Duodenal mucosa (tissue), 2 donors: ENCODE measurements at regions not wholly inside any gene's neighbourhood (a gene's known extent, or its start where the extent isn't known, plus 50 kb on each side); places are given as distances from the start of the nearest gene placed in this dataset.

Source experiments
- H3K27ac ChIP-seq: one replicate; pipeline ENCODE4 v1.7.0; 2013; ENCODE audit warnings: low read depth, low read length
- H3K27me3 ChIP-seq, 2 donors: one replicate each; pipeline ENCODE4 v1.7.0; 2013; ENCODE audit warnings: low read length in 2 of 2, control low read depth in 1 of 2; ENCODE audit not compliant: insufficient read depth in 2 of 2, control insufficient read depth in 1 of 2
- H3K36me3 ChIP-seq, 2 donors: one replicate each; pipeline ENCODE4 v1.7.0; 2013; ENCODE audit warnings: low read length in 2 of 2, control low read depth in 1 of 2; ENCODE audit not compliant: insufficient read depth in 2 of 2, control insufficient read depth in 1 of 2
- H3K4me1 ChIP-seq, 2 donors: one replicate each; pipeline ENCODE4 v1.7.0; 2013; ENCODE audit warnings: low read length in 2 of 2, control low read depth in 1 of 2; ENCODE audit not compliant: insufficient read depth in 2 of 2, control insufficient read depth in 1 of 2
- H3K4me3 ChIP-seq, 2 donors: one replicate each; pipeline ENCODE4 v1.7.0; 2013; ENCODE audit warnings: low read length in 2 of 2, low read depth in 1 of 2
- H3K9ac ChIP-seq, 2 donors: one replicate each; pipeline ENCODE4 v1.7.0; 2013; ENCODE audit warnings: low read length in 2 of 2, low read depth in 1 of 2
- H3K9me3 ChIP-seq, 2 donors: one replicate each; pipeline ENCODE4 v1.7.0; 2013; ENCODE audit warnings: low read length in 2 of 2, control low read depth in 1 of 2; ENCODE audit not compliant: control insufficient read depth in 1 of 2

GRCh38 chr3:24639061-24639460, 144.4 kb upstream of the THRB start:
- H3K27me3 ChIP-seq: peaks cover 0 to 18% of the 10 kb centered on the region in 2 donors

GRCh38 chr3:24639481-24640329, 145.1 kb upstream of the THRB start:
- H3K4me1 ChIP-seq: peaks cover 0 to 4% of the 10 kb centered on the region in 2 donors
- H3K27me3 ChIP-seq: peaks cover 1 to 20% of the 10 kb centered on the region in 2 donors
- no peak overlapping the region for H3K4me3 ChIP-seq
- H3K9me3 ChIP-seq: no peaks in the 10 kb centered on the region
- no peak overlapping the region for H3K9ac ChIP-seq
- H3K36me3 ChIP-seq: no peaks in the 10 kb centered on the region
- no peak overlapping the region for H3K27ac ChIP-seq

More at GRCh38 chr3:24639061-24639460, 144.4 kb upstream of the THRB start:
- H3K4me3 ChIP-seq: no peak overlapping the region
- no peaks in the 10 kb centered on the region for H3K9me3 ChIP-seq
- peaks cover 0 to 4% of the 10 kb centered on the region in 2 donors for H3K4me1 ChIP-seq
- no peaks in the 10 kb centered on the region for H3K36me3 ChIP-seq
- no peak overlapping the region for H3K27ac ChIP-seq
- no peak overlapping the region for H3K9ac ChIP-seq

- Histone ChIP-seq H3K4me3 (no peak overlapping the region), H3K27me3 (peaks cover 6 to 20% of the 10 kb centered on the region in 2 donors), H3K4me1 (peaks cover 0 to 4% of the 10 kb centered on the region in 2 donors), H3K9ac (no peak overlapping the region), H3K36me3 (no peaks in the 10 kb centered on the region), H3K9me3 (no peaks in the 10 kb centered on the region), H3K27ac (no peak overlapping the region)
Observed at GRCh38 chr3:24640330-24640877, 145.8 kb upstream of the THRB start.

GRCh38 chr3:24641628-24642027, 147.0 kb upstream of the THRB start:
- Histone ChIP-seq H3K27me3 (peaks cover 6 to 20% of the 10 kb centered on the region in 2 donors), H3K9ac (no peak overlapping the region), H3K9me3 (no peaks in the 10 kb centered on the region), H3K36me3 (no peaks in the 10 kb centered on the region), H3K27ac (no peak overlapping the region), H3K4me1 (peaks cover 0 to 4% of the 10 kb centered on the region in 2 donors), H3K4me3 (peak overlapping the region in 1 of 2 donors; percentile 7)

GRCh38 chr3:24645047-24645446, 150.4 kb upstream of the THRB start:
- Histone ChIP-seq H3K27me3 (peaks cover 6 to 10% of the 10 kb centered on the region in 2 donors), H3K36me3 (no peaks in the 10 kb centered on the region), H3K9me3 (no peaks in the 10 kb centered on the region), H3K4me1 (peaks cover 0 to 4% of the 10 kb centered on the region in 2 donors), H3K27ac (no peak overlapping the region), H3K4me3 (no peak overlapping the region), H3K9ac (no peak overlapping the region)

- H3K36me3 ChIP-seq: no peaks in the 10 kb centered on the region
- no peak overlapping the region for H3K4me3 ChIP-seq
- peaks cover 6 to 10% of the 10 kb centered on the region in 2 donors for H3K27me3 ChIP-seq
- no peaks in the 10 kb centered on the region for H3K9me3 ChIP-seq
- H3K9ac ChIP-seq: no peak overlapping the region
- H3K4me1 ChIP-seq: no peaks in the 10 kb centered on the region
- no peak overlapping the region for H3K27ac ChIP-seq
Observed at GRCh38 chr3:24646790-24647189, 152.1 kb upstream of the THRB start.

- Histone ChIP-seq H3K4me3 (no peak overlapping the region), H3K4me1 (no peaks in the 10 kb centered on the region), H3K9me3 (no peaks in the 10 kb centered on the region), H3K27ac (no peak overlapping the region), H3K27me3 (peaks cover 6 to 10% of the 10 kb centered on the region in 2 donors), H3K36me3 (no peaks in the 10 kb centered on the region), H3K9ac (no peak overlapping the region)
Observed at GRCh38 chr3:24648063-24648462, 153.4 kb upstream of the THRB start.

GRCh38 chr3:24650839-24651238, 156.2 kb upstream of the THRB start:
- H3K27me3 ChIP-seq: no peaks in the 10 kb centered on the region

GRCh38 chr3:24657870-24658510, 163.3 kb upstream of the THRB start:
- Histone ChIP-seq H3K27me3 (no peaks in the 10 kb centered on the region), H3K4me3 (no peak overlapping the region), H3K4me1 (no peaks in the 10 kb centered on the region), H3K27ac (no peak overlapping the region), H3K9ac (no peak overlapping the region), H3K9me3 (no peaks in the 10 kb centered on the region), H3K36me3 (no peaks in the 10 kb centered on the region)

More at GRCh38 chr3:24650839-24651238, 156.2 kb upstream of the THRB start:
- no peaks in the 10 kb centered on the region for H3K36me3 ChIP-seq
- no peaks in the 10 kb centered on the region for H3K9me3 ChIP-seq
- no peak overlapping the region for H3K27ac ChIP-seq
- H3K4me3 ChIP-seq: no peak overlapping the region
- no peaks in the 10 kb centered on the region for H3K4me1 ChIP-seq
- no peak overlapping the region for H3K9ac ChIP-seq

GRCh38 chr3:24661175-24661584, 166.5 kb upstream of the THRB start:
- Histone ChIP-seq H3K27me3 (no peaks in the 10 kb centered on the region), H3K36me3 (no peaks in the 10 kb centered on the region), H3K27ac (no peak overlapping the region), H3K4me1 (no peaks in the 10 kb centered on the region), H3K9me3 (no peaks in the 10 kb centered on the region), H3K4me3 (no peak overlapping the region), H3K9ac (no peak overlapping the region)
